ENCODE measurements at regions not wholly inside any gene's neighbourhood (a gene's known extent, or its start where the extent isn't known, plus 50 kb on each side); places are given as distances from the start of the nearest gene placed in this dataset.

DNA sequence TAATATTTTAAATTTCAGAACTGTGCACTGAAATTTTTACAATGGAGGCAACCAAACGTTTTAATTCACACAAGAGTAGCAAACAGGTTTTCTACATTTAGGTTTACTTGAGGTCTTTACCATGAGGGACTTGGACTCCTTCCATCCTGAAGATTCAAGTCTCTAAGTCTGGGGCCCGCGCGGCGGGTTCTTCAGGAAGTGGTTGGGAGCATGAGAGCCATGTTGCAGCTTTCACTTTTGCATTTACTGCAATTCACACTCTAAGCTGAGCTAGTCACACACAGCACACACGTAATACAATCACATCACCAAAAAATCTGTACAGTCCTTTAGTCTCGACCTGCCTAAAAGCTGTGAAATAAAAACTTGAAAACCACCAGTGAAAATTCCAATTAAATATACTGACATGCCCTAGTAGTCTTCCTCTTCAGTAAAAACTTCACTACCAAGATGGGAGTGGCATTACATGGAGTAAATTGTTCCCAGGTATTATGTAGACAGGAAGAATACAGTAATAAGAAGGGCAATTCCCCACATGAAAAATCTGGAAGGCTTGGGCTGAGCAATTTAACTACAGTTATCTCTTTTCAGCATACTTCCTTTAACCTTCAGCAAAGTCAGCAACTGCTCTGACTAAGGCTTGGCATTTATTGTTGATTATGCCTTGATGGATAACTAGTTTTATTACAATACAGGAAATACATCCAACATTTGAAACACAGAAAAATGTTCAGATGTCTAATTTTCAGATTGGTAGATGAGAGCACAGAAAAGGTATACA is 571.1 kb upstream of the DIPK2B start:
- TF ChIP-seq, protein P1, sequence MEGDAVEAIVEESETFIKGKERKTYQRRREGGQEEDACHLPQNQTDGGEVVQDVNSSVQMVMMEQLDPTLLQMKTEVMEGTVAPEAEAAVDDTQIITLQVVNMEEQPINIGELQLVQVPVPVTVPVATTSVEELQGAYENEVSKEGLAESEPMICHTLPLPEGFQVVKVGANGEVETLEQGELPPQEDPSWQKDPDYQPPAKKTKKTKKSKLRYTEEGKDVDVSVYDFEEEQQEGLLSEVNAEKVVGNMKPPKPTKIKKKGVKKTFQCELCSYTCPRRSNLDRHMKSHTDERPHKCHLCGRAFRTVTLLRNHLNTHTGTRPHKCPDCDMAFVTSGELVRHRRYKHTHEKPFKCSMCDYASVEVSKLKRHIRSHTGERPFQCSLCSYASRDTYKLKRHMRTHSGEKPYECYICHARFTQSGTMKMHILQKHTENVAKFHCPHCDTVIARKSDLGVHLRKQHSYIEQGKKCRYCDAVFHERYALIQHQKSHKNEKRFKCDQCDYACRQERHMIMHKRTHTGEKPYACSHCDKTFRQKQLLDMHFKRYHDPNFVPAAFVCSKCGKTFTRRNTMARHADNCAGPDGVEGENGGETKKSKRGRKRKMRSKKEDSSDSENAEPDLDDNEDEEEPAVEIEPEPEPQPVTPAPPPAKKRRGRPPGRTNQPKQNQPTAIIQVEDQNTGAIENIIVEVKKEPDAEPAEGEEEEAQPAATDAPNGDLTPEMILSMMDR (IDR thresholded peaks at IDR 0.05): no peak
- no peak for TF ChIP-seq POLR2A (IDR thresholded peaks at IDR 0.05)

All from thyroid gland (tissue), 4 donors.